ENCODE measurements at regions not wholly inside any gene's neighbourhood (a gene's known extent, or its start where the extent isn't known, plus 50 kb on each side); places are given as distances from the start of the nearest gene placed in this dataset.

DNA sequence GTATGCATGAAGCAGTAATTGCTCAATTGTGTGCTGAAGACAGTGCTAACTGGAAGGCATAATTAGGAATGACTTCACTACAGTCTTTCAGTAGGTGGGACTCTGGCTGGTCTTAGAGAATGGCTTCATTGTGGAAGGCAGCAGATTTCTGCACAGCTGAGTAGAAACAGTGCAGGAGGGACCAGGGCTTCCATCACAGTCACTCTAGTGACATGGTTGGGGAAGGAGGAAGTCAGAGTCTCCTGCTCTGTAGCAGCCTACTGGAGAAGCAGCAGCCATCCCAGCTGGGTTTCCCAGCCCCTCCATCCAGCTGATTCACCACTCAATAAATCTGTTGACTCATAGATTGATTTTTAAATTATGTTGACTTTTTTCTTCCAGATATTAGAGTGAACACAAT, 80.6 kb upstream of the DBX2 start:
- TF ChIP-seq, protein P1, sequence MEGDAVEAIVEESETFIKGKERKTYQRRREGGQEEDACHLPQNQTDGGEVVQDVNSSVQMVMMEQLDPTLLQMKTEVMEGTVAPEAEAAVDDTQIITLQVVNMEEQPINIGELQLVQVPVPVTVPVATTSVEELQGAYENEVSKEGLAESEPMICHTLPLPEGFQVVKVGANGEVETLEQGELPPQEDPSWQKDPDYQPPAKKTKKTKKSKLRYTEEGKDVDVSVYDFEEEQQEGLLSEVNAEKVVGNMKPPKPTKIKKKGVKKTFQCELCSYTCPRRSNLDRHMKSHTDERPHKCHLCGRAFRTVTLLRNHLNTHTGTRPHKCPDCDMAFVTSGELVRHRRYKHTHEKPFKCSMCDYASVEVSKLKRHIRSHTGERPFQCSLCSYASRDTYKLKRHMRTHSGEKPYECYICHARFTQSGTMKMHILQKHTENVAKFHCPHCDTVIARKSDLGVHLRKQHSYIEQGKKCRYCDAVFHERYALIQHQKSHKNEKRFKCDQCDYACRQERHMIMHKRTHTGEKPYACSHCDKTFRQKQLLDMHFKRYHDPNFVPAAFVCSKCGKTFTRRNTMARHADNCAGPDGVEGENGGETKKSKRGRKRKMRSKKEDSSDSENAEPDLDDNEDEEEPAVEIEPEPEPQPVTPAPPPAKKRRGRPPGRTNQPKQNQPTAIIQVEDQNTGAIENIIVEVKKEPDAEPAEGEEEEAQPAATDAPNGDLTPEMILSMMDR (IDR thresholded peaks at IDR 0.05): no peak
- TF ChIP-seq POLR2A (IDR thresholded peaks at IDR 0.05): no peak
